Aorta (tissue), 5 donors: ENCODE measurements at regions not wholly inside any gene's neighbourhood (a gene's known extent, or its start where the extent isn't known, plus 50 kb on each side); places are given as distances from the start of the nearest gene placed in this dataset.
"Not testable (repeated sequence)": the region's sequence is repeated elsewhere in the genome, so short reads cannot be mapped to it uniquely, and the experiment has no call there.

Experiments
- ATAC-seq: fragments of 200-7000 bp; cut with Tn5 transposase; one replicate; pipeline ENCODE4 v1.9.1; 2022; ENCODE audit warnings: moderate library complexity; ENCODE audit not compliant: low FRiP score
- DNase-seq, 2 donors: peaks; one replicate each; pipeline ENCODE4 v3.0.0-alpha.2; 2020
- H3K27ac ChIP-seq, 2 donors: one replicate each; pipeline ENCODE4 v1.5.1; 2013; ENCODE audit warnings: low read length in 2 of 2, mild to moderate bottlenecking in 2 of 2, moderate library complexity in 2 of 2, control low read depth in 1 of 2, inconsistent platforms in 1 of 2, low read depth in 1 of 2
- H3K27me3 ChIP-seq, 2 donors: one replicate each; pipeline ENCODE4 v1.6.1; 2013; ENCODE audit warnings: control low read depth in 1 of 2, low read length in 1 of 2, mild to moderate bottlenecking in 1 of 2, moderate library complexity in 1 of 2; ENCODE audit not compliant: insufficient read depth in 2 of 2, control insufficient read depth in 1 of 2
- H3K36me3 ChIP-seq, 2 donors: one replicate each; pipeline ENCODE4 v1.6.1; 2013; ENCODE audit warnings: control low read depth in 1 of 2, low read length in 1 of 2, mild to moderate bottlenecking in 1 of 2; ENCODE audit not compliant: insufficient read depth in 2 of 2, control insufficient read depth in 1 of 2
- H3K4me1 ChIP-seq, 2 donors: one replicate each; pipeline ENCODE4 v1.6.1; 2013; ENCODE audit warnings: low read length in 2 of 2, control low read depth in 1 of 2, mild to moderate bottlenecking in 1 of 2, moderate library complexity in 1 of 2; ENCODE audit not compliant: insufficient read depth in 2 of 2, control insufficient read depth in 1 of 2
- H3K4me3 ChIP-seq, 2 donors: one replicate each; pipeline ENCODE4 v1.5.1; 2013; ENCODE audit warnings: low read length in 2 of 2, control low read depth in 1 of 2, mild to moderate bottlenecking in 1 of 2
- H3K9me3 ChIP-seq: one replicate; pipeline ENCODE4 v1.6.1; 2013; ENCODE audit warnings: mild to moderate bottlenecking, low read length; ENCODE audit not compliant: control insufficient read depth
- WGBS, 2 donors: extraction: QIAGEN DNeasy Blood & Tissue Kit; methylation state at CpG; one replicate each; pipeline ENCODE4 v1.1.7; 2013; 5-methylcytosine and 5-hydroxymethylcytosine counted together
- intact Hi-C, 2 donors: fragments of 100-400 bp; cut with DNase I; formaldehyde crosslinking; loops; one replicate each; pipeline versions ENCODE4 v1.14.2 to v1.15.0; 2022
- donor health status: healthy with polysubstance abuse.
- donor health status: Bipolar disorder and iron deficiency.
- donor health status: DM: no; HTN: no; CAD: no.
- donor health status: DM: no; HTN: no; CAD: no.
- donor health status: DM: yes; HTN: yes; CAD: no.

DNA sequence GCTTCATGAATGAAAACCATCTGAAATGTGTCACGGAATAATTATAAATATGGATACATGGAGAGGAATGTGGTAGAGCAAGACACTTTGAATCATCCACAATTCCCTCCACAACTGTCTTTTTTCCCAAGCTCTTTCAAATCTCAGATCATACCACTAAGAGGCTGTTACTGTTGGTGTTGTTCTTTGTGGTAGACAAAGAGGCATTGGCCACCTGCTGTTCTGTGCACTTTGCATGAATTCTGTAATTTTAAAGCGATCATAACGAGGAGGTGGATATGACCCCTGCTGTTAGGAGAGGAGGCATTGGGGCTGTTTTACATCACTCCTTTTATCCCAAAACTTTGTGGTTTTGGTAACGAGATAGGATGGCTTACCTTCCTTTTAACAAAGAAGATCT lies 141.2 kb upstream of the KLF6 start:
- intact Hi-C loops = loop anchor here in 1 of 2 donors (5.0 kb wide), 1 partner anchor 39 kb away; no protein-coding TSS in a partner anchor
- no peak for ATAC-seq
- H3K27ac ChIP-seq = no peak overlapping the region
- 73 to 78% methylated on average over 4 of the region's 4 CpGs for WGBS, 2 donors
- H3K4me1 ChIP-seq = no peaks in the 10 kb centered on the region
- no peaks in the 10 kb centered on the region for H3K9me3 ChIP-seq
- H3K4me3 ChIP-seq = no peak overlapping the region
- no peaks in the 10 kb centered on the region for H3K36me3 ChIP-seq
- no peaks in the 10 kb centered on the region for H3K27me3 ChIP-seq
- DNase-seq = no peak

DNA sequence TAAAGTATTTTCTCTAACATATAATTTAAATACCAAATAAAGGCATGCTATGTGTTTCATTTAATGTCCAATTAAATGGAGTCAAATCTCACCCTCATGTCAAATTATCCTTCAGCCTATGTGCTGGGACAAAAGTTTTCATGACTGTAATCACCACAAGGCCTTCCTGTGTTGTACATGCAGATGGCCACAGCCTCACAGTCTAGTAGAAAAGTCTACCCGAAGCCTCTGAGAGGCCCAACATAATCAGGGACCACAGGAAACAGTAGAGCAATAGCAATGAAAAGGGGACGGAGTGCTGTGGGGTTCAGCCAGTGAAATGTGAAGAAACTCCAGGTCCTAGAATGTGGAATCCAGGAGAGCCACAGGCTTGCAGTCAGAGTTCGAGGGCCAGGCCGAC lies 140.2 kb upstream of the KLF6 start:
- Histone ChIP-seq H3K4me1 (no peaks in the 10 kb centered on the region), H3K4me3 (no peak overlapping the region), H3K27me3 (no peaks in the 10 kb centered on the region), H3K9me3 (no peaks in the 10 kb centered on the region), H3K36me3 (no peaks in the 10 kb centered on the region), H3K27ac (no peak overlapping the region)
- 90 to 91% methylated on average over 4 of the region's 4 CpGs for WGBS, 2 donors
- intact Hi-C loops = loop anchor here in 1 of 2 donors (5.0 kb wide), 1 partner anchor 38 kb away; no protein-coding TSS in a partner anchor
- DNase-seq = no peak
- no peak for ATAC-seq

DNA sequence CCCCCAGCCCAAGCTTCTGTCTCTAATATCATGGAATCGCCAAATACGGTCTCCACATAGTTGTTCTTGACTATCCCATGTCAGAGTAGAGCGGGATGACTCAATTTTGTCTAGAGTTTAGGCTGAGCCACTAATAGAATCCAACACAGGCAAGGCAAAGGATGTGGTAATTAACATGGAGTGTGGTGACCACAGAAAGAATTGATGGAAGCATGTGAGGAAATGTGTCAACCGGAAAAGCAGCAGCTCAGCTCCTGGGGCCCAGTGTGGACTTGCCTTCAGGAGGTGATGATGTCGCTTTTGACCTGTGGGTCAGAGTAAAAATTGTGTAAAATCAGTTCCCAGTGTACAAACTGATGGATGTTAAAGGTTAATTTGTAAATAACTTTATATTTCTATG lies 139.3 kb upstream of the KLF6 start:
- Histone ChIP-seq H3K4me1 (peaks cover 4 to 5% of the 10 kb centered on the region in 2 donors), H3K27ac (no peak overlapping the region), H3K9me3 (no peaks in the 10 kb centered on the region), H3K27me3 (no peaks in the 10 kb centered on the region), H3K4me3 (no peak overlapping the region), H3K36me3 (no peaks in the 10 kb centered on the region)
- ATAC-seq (peak; percentile 40), DNase-seq (no peak)
- intact Hi-C loops = no loop called here
- 78% methylated on average over 5 of the region's 5 CpGs for WGBS, 2 donors

DNA sequence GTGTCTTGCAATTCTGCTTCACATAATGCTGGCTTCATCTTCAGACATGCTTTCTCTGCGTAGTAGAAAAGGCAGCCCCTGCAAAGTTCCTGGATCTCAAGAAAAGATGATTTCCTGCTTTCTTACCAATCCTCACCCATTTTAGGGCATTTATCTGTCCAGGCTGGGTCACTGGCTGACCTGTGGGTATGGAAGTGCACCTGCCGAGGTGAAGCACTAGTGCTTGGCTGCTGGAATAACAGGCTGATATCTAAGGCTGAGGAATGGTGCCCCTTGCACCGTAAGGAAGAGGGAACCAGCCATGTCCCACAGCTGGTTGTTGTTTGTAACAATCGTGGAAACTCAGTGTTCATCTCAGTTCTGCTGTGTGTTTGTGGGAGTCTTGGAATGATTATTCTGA lies 138.0 kb upstream of the KLF6 start:
- Histone ChIP-seq H3K27me3 (no peaks in the 10 kb centered on the region), H3K27ac (no peak overlapping the region), H3K4me1 (peaks cover 4 to 5% of the 10 kb centered on the region in 2 donors), H3K9me3 (no peaks in the 10 kb centered on the region), H3K36me3 (peaks cover 0 to 3% of the 10 kb centered on the region in 2 donors), H3K4me3 (no peak overlapping the region)
- no peak for DNase-seq
- ATAC-seq = no peak
- 72 to 73% methylated on average over 4 of the region's 4 CpGs for WGBS, 2 donors
- intact Hi-C loops = no loop called here

DNA sequence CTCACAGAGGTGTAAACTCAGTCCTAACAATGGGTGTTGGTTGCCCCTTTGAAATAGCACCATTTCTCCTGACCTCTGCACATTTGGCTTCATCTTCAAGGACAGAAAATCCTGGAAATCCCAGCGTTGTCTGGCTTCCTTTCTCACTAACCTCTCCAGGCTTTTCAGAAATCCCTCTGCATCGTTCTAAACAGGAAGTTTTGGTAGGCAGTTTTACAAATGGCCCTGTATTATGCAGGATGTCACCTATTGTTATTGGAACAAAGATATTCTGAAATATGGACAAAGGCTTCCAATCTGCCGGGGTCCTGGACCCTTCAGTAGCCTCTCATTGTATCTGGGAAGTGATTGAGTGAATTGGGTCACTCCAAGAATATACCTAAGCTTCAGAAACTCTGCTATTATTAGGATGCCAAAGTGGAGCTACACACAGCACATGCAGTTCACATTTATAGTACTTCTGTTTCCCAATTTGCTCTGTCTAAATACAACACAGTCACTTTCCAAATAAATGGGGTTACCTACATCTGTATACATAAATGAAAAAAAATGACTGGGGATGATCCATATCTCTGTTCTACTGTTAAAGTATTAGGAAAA lies 134.8 kb upstream of the KLF6 start:
- no peaks in the 10 kb centered on the region for H3K9me3 ChIP-seq
- no peak overlapping the region for H3K4me3 ChIP-seq
- intact Hi-C loops = no loop called here
- H3K27ac ChIP-seq = peak overlapping the region in 1 of 2 donors; percentile 19
- peaks cover 5 to 7% of the 10 kb centered on the region in 2 donors for H3K4me1 ChIP-seq
- 3 to 4% methylated on average over 3 of the region's 3 CpGs for WGBS, 2 donors
- no peaks in the 10 kb centered on the region for H3K27me3 ChIP-seq
- peaks cover 0 to 3% of the 10 kb centered on the region in 2 donors for H3K36me3 ChIP-seq
- DNase-seq = no peak
- ATAC-seq = no peak

DNA sequence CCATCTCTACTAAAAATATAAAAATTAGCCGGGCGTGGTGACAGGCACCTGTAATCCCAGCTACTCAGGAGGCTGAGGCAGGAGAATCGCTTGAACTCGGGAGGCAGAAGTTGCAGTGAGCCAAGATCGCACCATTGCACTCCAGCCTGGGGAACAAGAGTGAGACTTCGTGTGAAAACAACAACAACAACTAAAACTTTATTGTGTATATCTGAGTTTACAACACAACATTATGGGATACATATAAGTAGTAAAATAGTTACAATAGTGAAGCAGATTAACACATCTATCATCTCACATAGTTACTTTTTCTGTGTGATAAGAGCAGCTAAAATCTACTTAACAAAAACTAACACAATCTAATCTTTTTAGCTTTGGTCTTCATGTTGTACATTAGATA lies 132.4 kb upstream of the KLF6 start:
- 81 to 86% methylated on average over 6 of the region's 6 CpGs for WGBS, 2 donors
- intact Hi-C loops, H3K4me1 ChIP-seq, H3K27ac ChIP-seq, H3K4me3 ChIP-seq, DNase-seq, H3K27me3 ChIP-seq, H3K36me3 ChIP-seq, H3K9me3 ChIP-seq, ATAC-seq: not testable (repeated sequence)

DNA sequence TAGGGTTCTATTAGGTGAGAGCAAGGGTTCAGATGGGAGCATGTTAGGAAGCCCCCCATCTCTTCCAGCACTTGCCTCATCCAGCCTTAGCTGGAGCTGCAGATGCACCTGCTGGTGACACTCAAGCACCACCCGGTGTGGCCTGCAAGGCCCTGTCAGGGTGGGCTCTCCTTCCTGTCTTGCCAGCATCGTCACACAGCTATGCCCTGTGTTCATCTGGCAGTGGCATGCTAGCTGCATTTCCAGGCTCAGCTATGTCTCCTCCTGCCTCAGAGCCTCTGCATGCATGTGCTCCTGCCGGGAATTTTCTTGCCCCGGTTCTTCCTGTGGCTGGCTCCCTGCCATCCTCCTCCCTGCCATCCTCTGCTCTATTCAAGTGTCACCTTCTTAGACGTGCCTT lies 129.7 kb upstream of the KLF6 start:
- intact Hi-C loops = no loop called here

DNA sequence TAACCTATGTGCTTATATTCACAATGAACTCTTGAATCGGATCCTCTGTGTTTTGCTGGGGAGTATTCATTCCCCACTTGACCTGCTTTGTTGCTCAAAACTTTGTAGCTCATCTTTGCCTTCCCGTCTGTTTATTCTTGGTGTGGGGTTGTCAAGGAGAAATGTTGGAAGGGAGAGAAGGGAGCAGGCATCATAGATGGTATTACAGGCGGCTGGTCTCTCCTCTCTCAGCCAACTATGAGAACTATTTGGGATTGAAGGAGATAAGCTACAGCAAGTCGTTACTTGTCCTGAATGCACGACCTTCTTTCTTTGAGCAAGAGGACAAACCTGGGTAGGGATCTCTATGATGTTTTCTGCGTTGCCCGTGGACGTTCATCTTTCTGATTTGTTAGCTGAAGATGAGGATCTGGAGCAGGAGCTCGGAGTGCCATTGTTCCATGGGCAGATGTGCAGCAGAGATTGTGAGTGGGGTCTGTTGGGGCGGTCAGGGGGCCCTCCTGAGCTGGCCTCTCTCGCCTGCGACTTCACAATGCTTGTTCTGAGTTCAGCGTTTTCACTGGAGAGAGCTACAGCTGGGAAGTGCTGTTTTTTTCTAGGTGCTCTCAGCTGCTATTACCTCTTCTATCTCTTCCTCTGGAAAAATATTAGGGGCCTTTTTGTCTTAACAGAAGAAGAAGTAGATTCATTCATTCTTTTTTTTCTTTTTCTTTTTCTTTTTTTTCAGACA lies 126.9 kb upstream of the KLF6 start:
- Histone ChIP-seq H3K27ac (no peak overlapping the region), H3K9me3 (no peaks in the 10 kb centered on the region), H3K27me3 (no peaks in the 10 kb centered on the region), H3K4me1 (peaks cover 0 to 1% of the 10 kb centered on the region in 2 donors), H3K4me3 (no peak overlapping the region), H3K36me3 (no peaks in the 10 kb centered on the region)
- ATAC-seq (no peak), DNase-seq (no peak)
- 19 to 20% methylated on average over 13 of the region's 13 CpGs for WGBS, 2 donors
- intact Hi-C loops = no loop called here

More for the DNA sequence above, 129.7 kb upstream of the KLF6 start:
- DNase-seq = no peak
- WGBS, 2 donors = 48 to 64% methylated on average over 5 of the region's 5 CpGs
- Histone ChIP-seq H3K27me3 (no peaks in the 10 kb centered on the region), H3K36me3 (peaks cover 0 to 3% of the 10 kb centered on the region in 2 donors), H3K9me3 (no peaks in the 10 kb centered on the region), H3K4me3 (no peak overlapping the region), H3K27ac (no peak overlapping the region), H3K4me1 (peaks cover 3 to 4% of the 10 kb centered on the region in 2 donors)
- ATAC-seq = no peak

DNA sequence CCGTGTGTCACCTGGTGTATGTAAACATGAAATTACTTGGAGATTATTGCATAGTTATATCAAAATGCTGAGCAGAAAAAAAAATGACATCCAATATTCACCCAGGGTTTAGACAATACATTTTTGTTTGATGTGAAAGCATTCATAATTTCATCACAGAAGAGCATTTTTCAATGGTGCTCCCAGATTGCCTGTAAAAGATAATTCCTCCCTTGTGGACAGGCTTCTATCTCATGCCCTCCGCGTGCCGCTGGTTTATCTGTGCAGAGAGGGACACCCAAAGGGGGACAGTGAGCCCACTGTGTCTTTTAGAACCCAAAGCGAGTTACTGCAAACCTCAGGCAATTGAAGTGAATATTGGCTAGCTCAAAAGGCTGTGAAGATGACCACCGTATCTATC lies 126.2 kb upstream of the KLF6 start:
- H3K9me3 ChIP-seq = no peaks in the 10 kb centered on the region
- no peak overlapping the region for H3K4me3 ChIP-seq
- H3K27ac ChIP-seq = no peak overlapping the region
- no peaks in the 10 kb centered on the region for H3K4me1 ChIP-seq
- ATAC-seq (no peak), DNase-seq (no peak)
- no peaks in the 10 kb centered on the region for H3K36me3 ChIP-seq
- WGBS, 2 donors = 81 to 85% methylated on average over 6 of the region's 6 CpGs
- intact Hi-C loops = no loop called here
- H3K27me3 ChIP-seq = no peaks in the 10 kb centered on the region
